Naive B cell (primary cell): ENCODE measurements at regions not wholly inside any gene's neighbourhood (a gene's known extent, or its start where the extent isn't known, plus 50 kb on each side); places are given as distances from the start of the nearest gene placed in this dataset.

Experiments
- ATAC-seq, 2 donors: fragments of 150-1000 bp; cut with Tn5 transposase; 2 replicates each; pipeline ENCODE4 v1.10.0; 2021; ENCODE audit warnings: low read depth in 2 of 2, mild to moderate bottlenecking in 2 of 2, moderate library complexity in 2 of 2
- DNase-seq: peaks from one replicate; pipeline ENCODE4 v3.0.0; 2022
- H3K27ac Mint-ChIP-seq, 6 donors: one replicate each; pipeline ENCODE4 v1.8.0; 2020 to 2022; ENCODE audit warnings: mild to moderate bottlenecking in 6 of 6, mixed read lengths in 6 of 6, moderate library complexity in 5 of 6, inconsistent platforms in 2 of 6
- H3K27me3 Mint-ChIP-seq, 3 donors: one replicate each; pipeline ENCODE4 v1.8.0; 2021 to 2022; ENCODE audit warnings: mixed read lengths in 3 of 3, mild to moderate bottlenecking in 1 of 3
- H3K36me3 Mint-ChIP-seq, 2 donors: one replicate each; pipeline ENCODE4 v1.8.0; 2020 to 2022; ENCODE audit warnings: mixed read lengths in 2 of 2, inconsistent platforms in 1 of 2, mild to moderate bottlenecking in 1 of 2
- H3K4me1 Mint-ChIP-seq, 3 donors: one replicate each; pipeline ENCODE4 v1.8.0; 2020 to 2022; ENCODE audit warnings: mixed read lengths in 3 of 3, inconsistent platforms in 1 of 3, mild to moderate bottlenecking in 1 of 3, moderate library complexity in 1 of 3
- H3K4me3 Mint-ChIP-seq, 8 donors: one replicate each; pipeline ENCODE4 v1.8.0; 2020 to 2022; ENCODE audit warnings: mild to moderate bottlenecking in 8 of 8, mixed read lengths in 8 of 8, moderate library complexity in 8 of 8, inconsistent platforms in 2 of 8
- H3K9me3 Mint-ChIP-seq, 7 donors: one replicate each; pipeline ENCODE4 v1.8.0; 2020 to 2022; ENCODE audit warnings: mixed read lengths in 7 of 7, mild to moderate bottlenecking in 5 of 7, inconsistent platforms in 2 of 7, moderate library complexity in 1 of 7

GRCh38 chr2:34403512-34403911 is 804.4 kb upstream of the FAM98A start:
- Mint-ChIP-seq H3K9me3 (peaks cover 0 to 10% (median 1%) of the 10 kb centered on the region in 7 donors), H3K4me1 (no peaks in the 10 kb centered on the region)
- ATAC-seq, result no peak

GRCh38 chr2:34402376-34402775 is 803.3 kb upstream of the FAM98A start:
- ATAC-seq, result no peak
- no peak for DNase-seq
- H3K4me1 Mint-ChIP-seq, result no peaks in the 10 kb centered on the region
- H3K36me3 Mint-ChIP-seq, result no peaks in the 10 kb centered on the region
- H3K27ac Mint-ChIP-seq, result no peak overlapping the region
- H3K27me3 Mint-ChIP-seq, result no peaks in the 10 kb centered on the region
- peaks cover 0 to 10% (median 0%) of the 10 kb centered on the region in 7 donors for H3K9me3 Mint-ChIP-seq
- H3K4me3 Mint-ChIP-seq, result no peak overlapping the region

More at GRCh38 chr2:34403512-34403911, 804.4 kb upstream of the FAM98A start:
- Mint-ChIP-seq H3K36me3 (no peaks in the 10 kb centered on the region), H3K27ac (no peak overlapping the region), H3K4me3 (no peak overlapping the region), H3K27me3 (no peaks in the 10 kb centered on the region)
- DNase-seq, result no peak

GRCh38 chr2:34401186-34401585 is 802.1 kb upstream of the FAM98A start:
- H3K27me3 Mint-ChIP-seq, result no peaks in the 10 kb centered on the region

GRCh38 chr2:34388446-34388845 is 789.3 kb upstream of the FAM98A start:
- DNase-seq (no peak), ATAC-seq (no peak)
- no peaks in the 10 kb centered on the region for H3K27me3 Mint-ChIP-seq
- H3K36me3 Mint-ChIP-seq, result no peaks in the 10 kb centered on the region
- H3K9me3 Mint-ChIP-seq, result peaks cover 0 to 13% (median 6%) of the 10 kb centered on the region in 7 donors
- H3K4me3 Mint-ChIP-seq, result no peak overlapping the region
- no peaks in the 10 kb centered on the region for H3K4me1 Mint-ChIP-seq
- no peak overlapping the region for H3K27ac Mint-ChIP-seq

More at GRCh38 chr2:34401186-34401585, 802.1 kb upstream of the FAM98A start:
- no peak overlapping the region for H3K27ac Mint-ChIP-seq
- no peaks in the 10 kb centered on the region for H3K36me3 Mint-ChIP-seq
- H3K4me1 Mint-ChIP-seq, result no peaks in the 10 kb centered on the region
- H3K9me3 Mint-ChIP-seq, result peaks cover 0 to 8% (median 0%) of the 10 kb centered on the region in 7 donors
- H3K4me3 Mint-ChIP-seq, result no peak overlapping the region
- no peak for DNase-seq
- ATAC-seq, result no peak

- Mint-ChIP-seq H3K4me1 (no peaks in the 10 kb centered on the region), H3K27ac (no peak overlapping the region), H3K9me3 (peaks cover 0 to 13% (median 6%) of the 10 kb centered on the region in 7 donors), H3K27me3 (no peaks in the 10 kb centered on the region), H3K4me3 (no peak overlapping the region), H3K36me3 (no peaks in the 10 kb centered on the region)
- DNase-seq, result no peak
- ATAC-seq, result no peak
Observed at GRCh38 chr2:34387536-34387935, 788.4 kb upstream of the FAM98A start.

GRCh38 chr2:34379586-34379985 is 780.5 kb upstream of the FAM98A start:
- no peak for ATAC-seq
- no peak for DNase-seq
- no peak overlapping the region for H3K27ac Mint-ChIP-seq
- H3K27me3 Mint-ChIP-seq, result no peaks in the 10 kb centered on the region
- H3K4me1 Mint-ChIP-seq, result no peaks in the 10 kb centered on the region
- H3K4me3 Mint-ChIP-seq, result no peak overlapping the region
- peaks cover 0 to 2% (median 0%) of the 10 kb centered on the region in 7 donors for H3K9me3 Mint-ChIP-seq
- no peaks in the 10 kb centered on the region for H3K36me3 Mint-ChIP-seq

GRCh38 chr2:34373586-34374233 is 774.6 kb upstream of the FAM98A start:
- DNase-seq, result no peak
- Mint-ChIP-seq H3K27ac (no peak overlapping the region), H3K4me1 (no peaks in the 10 kb centered on the region), H3K4me3 (no peak overlapping the region), H3K36me3 (no peaks in the 10 kb centered on the region), H3K27me3 (no peaks in the 10 kb centered on the region), H3K9me3 (peaks cover 0 to 6% (median under 1%) of the 10 kb centered on the region in 7 donors)
- ATAC-seq, result no peak

- Mint-ChIP-seq H3K9me3 (peaks cover 0 to 6% (median 3%) of the 10 kb centered on the region in 7 donors), H3K4me1 (no peaks in the 10 kb centered on the region), H3K4me3 (no peak overlapping the region), H3K27ac (no peak overlapping the region), H3K36me3 (no peaks in the 10 kb centered on the region), H3K27me3 (no peaks in the 10 kb centered on the region)
- ATAC-seq (no peak), DNase-seq (no peak)
Observed at GRCh38 chr2:34372967-34373366, 773.9 kb upstream of the FAM98A start.

- peaks cover 0 to 6% (median 3%) of the 10 kb centered on the region in 7 donors for H3K9me3 Mint-ChIP-seq
- ATAC-seq (no peak), DNase-seq (no peak)
- H3K4me3 Mint-ChIP-seq, result no peak overlapping the region
- no peaks in the 10 kb centered on the region for H3K4me1 Mint-ChIP-seq
- no peaks in the 10 kb centered on the region for H3K27me3 Mint-ChIP-seq
- no peaks in the 10 kb centered on the region for H3K36me3 Mint-ChIP-seq
- no peak overlapping the region for H3K27ac Mint-ChIP-seq
Observed at GRCh38 chr2:34371711-34372110, 772.6 kb upstream of the FAM98A start.

GRCh38 chr2:34368304-34368703 is 769.2 kb upstream of the FAM98A start:
- no peaks in the 10 kb centered on the region for H3K27me3 Mint-ChIP-seq
- DNase-seq, result no peak
- no peaks in the 10 kb centered on the region for H3K36me3 Mint-ChIP-seq
- H3K4me1 Mint-ChIP-seq, result no peaks in the 10 kb centered on the region
- H3K4me3 Mint-ChIP-seq, result no peak overlapping the region
- ATAC-seq, result no peak
- H3K9me3 Mint-ChIP-seq, result peaks cover 0 to 6% (median 3%) of the 10 kb centered on the region in 7 donors
- no peak overlapping the region for H3K27ac Mint-ChIP-seq

GRCh38 chr2:34365932-34366331 is 766.8 kb upstream of the FAM98A start:
- no peak for DNase-seq
- H3K27me3 Mint-ChIP-seq, result no peaks in the 10 kb centered on the region
- no peak overlapping the region for H3K27ac Mint-ChIP-seq
- no peak for ATAC-seq
- no peaks in the 10 kb centered on the region for H3K36me3 Mint-ChIP-seq
- no peaks in the 10 kb centered on the region for H3K4me1 Mint-ChIP-seq
- no peak overlapping the region for H3K4me3 Mint-ChIP-seq
- peaks cover 0 to 6% (median 3%) of the 10 kb centered on the region in 7 donors for H3K9me3 Mint-ChIP-seq

- Mint-ChIP-seq H3K4me1 (no peaks in the 10 kb centered on the region), H3K4me3 (no peak overlapping the region), H3K27ac (no peak overlapping the region), H3K9me3 (peaks cover 0 to 6% (median 3%) of the 10 kb centered on the region in 7 donors), H3K36me3 (no peaks in the 10 kb centered on the region), H3K27me3 (no peaks in the 10 kb centered on the region)
- no peak for ATAC-seq
- no peak for DNase-seq
Observed at GRCh38 chr2:34365512-34365911, 766.4 kb upstream of the FAM98A start.

- ATAC-seq (no peak), DNase-seq (no peak)
- no peaks in the 10 kb centered on the region for H3K36me3 Mint-ChIP-seq
- H3K27me3 Mint-ChIP-seq, result no peaks in the 10 kb centered on the region
- no peaks in the 10 kb centered on the region for H3K4me1 Mint-ChIP-seq
- H3K27ac Mint-ChIP-seq, result no peak overlapping the region
- H3K4me3 Mint-ChIP-seq, result no peak overlapping the region
- H3K9me3 Mint-ChIP-seq, result peaks cover 0 to 4% (median 0%) of the 10 kb centered on the region in 7 donors
Observed at GRCh38 chr2:34353509-34354113, 754.5 kb upstream of the FAM98A start.

- H3K9me3 Mint-ChIP-seq, result peaks cover 0 to 5% (median 2%) of the 10 kb centered on the region in 7 donors
- DNase-seq (no peak), ATAC-seq (no peak)
- no peak overlapping the region for H3K27ac Mint-ChIP-seq
- no peaks in the 10 kb centered on the region for H3K4me1 Mint-ChIP-seq
- no peaks in the 10 kb centered on the region for H3K27me3 Mint-ChIP-seq
- no peak overlapping the region for H3K4me3 Mint-ChIP-seq
- H3K36me3 Mint-ChIP-seq, result no peaks in the 10 kb centered on the region
Observed at GRCh38 chr2:34349527-34349926, 750.4 kb upstream of the FAM98A start.
